ENCODE measurements at regions not wholly inside any gene's neighbourhood (a gene's known extent, or its start where the extent isn't known, plus 50 kb on each side); places are given as distances from the start of the nearest gene placed in this dataset.

DNA sequence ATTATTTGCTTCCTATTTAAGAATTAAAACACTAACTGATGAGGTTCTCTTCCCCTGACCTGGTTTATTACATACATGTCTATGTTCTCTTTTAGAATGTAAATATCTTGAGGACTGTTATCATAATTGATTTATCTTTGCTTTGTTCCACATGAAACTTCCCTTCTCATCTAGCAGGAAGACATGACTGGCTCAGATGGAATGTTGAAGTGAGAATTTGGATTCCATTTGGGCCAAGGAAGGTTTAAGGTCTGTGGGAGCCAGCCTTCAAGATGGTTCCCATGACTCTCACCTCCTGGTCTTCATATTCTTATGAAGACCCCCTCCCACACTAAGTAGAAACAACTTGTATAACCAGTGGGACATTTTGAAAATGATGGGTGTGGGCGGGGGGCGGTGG, 222.2 kb upstream of the GADL1 start:
- Histone ChIP-seq H3K9me3 (ENCODE audit: control insufficient read depth, insufficient read depth, low read length) (no peaks in the 10 kb centered on the region), H3K36me3 (ENCODE audit: control insufficient read depth, insufficient read depth, low read length) (no peaks in the 10 kb centered on the region), H3K9me1 (ENCODE audit: insufficient read depth, low read length) (no peaks in the 10 kb centered on the region), H3K9ac (ENCODE audit: low read depth, low read length) (no peak overlapping the region), H3K27me3 (ENCODE audit: control insufficient read depth, insufficient read depth, low read length) (no peaks in the 10 kb centered on the region), H3K79me1 (ENCODE audit: low read depth in 1 of 2, low read length in 2 of 2) (no peaks in the 10 kb centered on the region), H3K4me1 (ENCODE audit: control insufficient read depth, insufficient read depth, low read length) (no peaks in the 10 kb centered on the region), H4K5ac (ENCODE audit: low read depth, low read length) (no peak overlapping the region), H3K56ac (ENCODE audit: extremely low read depth, insufficient read depth, low read length) (no peak overlapping the region), H3K4me2 (ENCODE audit: low read depth, low read length) (no peak overlapping the region), H2AK9ac (replicated peaks; ENCODE audit: low read depth, low read length, poor library complexity) (no peak overlapping the region), H2AK5ac (ENCODE audit: low read depth, low read length) (no peak overlapping the region), H3K4me3 (ENCODE audit: insufficient read depth, low read depth, low read length) (no peak overlapping the region), H4K20me1 (ENCODE audit: insufficient read depth, low read length) (no peaks in the 10 kb centered on the region), H3K14ac (replicated peaks; ENCODE audit: low read depth, low read length) (no peak overlapping the region), H2BK15ac (ENCODE audit: low read depth, low read length) (no peak overlapping the region), H2AFZ (replicated peaks; ENCODE audit: low read length, poor library complexity) (no peak overlapping the region), H3K18ac (ENCODE audit: low read depth, low read length) (no peak overlapping the region), H2BK120ac (ENCODE audit: low read depth, low read length) (no peak overlapping the region), H4K91ac (ENCODE audit: insufficient read depth, low read depth, low read length) (no peak overlapping the region), H3K23ac (ENCODE audit: low read depth, low read length) (no peak overlapping the region), H2BK20ac (ENCODE audit: low read depth, low read length) (no peak overlapping the region), H2BK5ac (ENCODE audit: low read depth, low read length, poor library complexity, severe bottlenecking) (no peak overlapping the region), H4K8ac (ENCODE audit: low read depth in 2 of 2, low read length in 2 of 2) (no peak overlapping the region), H3K27ac (ENCODE audit: insufficient read depth, low read length) (no peak overlapping the region), H3K4ac (ENCODE audit: low read depth, low read length) (no peak overlapping the region)
- no TSS peak for BruUV-seq (replicated peaks)
- POLR2A ChIA-PET (ENCODE audit: unreplicated experiment) = no interaction called here
- WGBS, 2 experiments (ENCODE audit: extremely low coverage in 2 of 2, insufficient read length in 1 of 2) = no CpG with 5 or more reads among the region's 2 CpGs
- intact Hi-C loops (cut with micrococcal nuclease) = no loop called here
- no peak for TF ChIP-seq RCOR1 (IDR thresholded peaks at IDR 0.05; ENCODE audit: insufficient replicate concordance, low read length)
- TF ChIP-seq, protein P1, sequence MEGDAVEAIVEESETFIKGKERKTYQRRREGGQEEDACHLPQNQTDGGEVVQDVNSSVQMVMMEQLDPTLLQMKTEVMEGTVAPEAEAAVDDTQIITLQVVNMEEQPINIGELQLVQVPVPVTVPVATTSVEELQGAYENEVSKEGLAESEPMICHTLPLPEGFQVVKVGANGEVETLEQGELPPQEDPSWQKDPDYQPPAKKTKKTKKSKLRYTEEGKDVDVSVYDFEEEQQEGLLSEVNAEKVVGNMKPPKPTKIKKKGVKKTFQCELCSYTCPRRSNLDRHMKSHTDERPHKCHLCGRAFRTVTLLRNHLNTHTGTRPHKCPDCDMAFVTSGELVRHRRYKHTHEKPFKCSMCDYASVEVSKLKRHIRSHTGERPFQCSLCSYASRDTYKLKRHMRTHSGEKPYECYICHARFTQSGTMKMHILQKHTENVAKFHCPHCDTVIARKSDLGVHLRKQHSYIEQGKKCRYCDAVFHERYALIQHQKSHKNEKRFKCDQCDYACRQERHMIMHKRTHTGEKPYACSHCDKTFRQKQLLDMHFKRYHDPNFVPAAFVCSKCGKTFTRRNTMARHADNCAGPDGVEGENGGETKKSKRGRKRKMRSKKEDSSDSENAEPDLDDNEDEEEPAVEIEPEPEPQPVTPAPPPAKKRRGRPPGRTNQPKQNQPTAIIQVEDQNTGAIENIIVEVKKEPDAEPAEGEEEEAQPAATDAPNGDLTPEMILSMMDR (conservative IDR thresholded peaks at IDR 0.05; ENCODE audit: low read depth, low read length) = no peak
- TF ChIP-seq POLR2A (IDR thresholded peaks at IDR 0.05; ENCODE audit: low read depth, low read length) = no peak
- TF ChIP-seq MXI1 (IDR thresholded peaks at IDR 0.05; ENCODE audit: borderline replicate concordance, low read depth, low read length) = no peak
- TF ChIP-seq, protein P2, sequence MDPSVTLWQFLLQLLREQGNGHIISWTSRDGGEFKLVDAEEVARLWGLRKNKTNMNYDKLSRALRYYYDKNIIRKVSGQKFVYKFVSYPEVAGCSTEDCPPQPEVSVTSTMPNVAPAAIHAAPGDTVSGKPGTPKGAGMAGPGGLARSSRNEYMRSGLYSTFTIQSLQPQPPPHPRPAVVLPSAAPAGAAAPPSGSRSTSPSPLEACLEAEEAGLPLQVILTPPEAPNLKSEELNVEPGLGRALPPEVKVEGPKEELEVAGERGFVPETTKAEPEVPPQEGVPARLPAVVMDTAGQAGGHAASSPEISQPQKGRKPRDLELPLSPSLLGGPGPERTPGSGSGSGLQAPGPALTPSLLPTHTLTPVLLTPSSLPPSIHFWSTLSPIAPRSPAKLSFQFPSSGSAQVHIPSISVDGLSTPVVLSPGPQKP (IDR thresholded peaks at IDR 0.05; ENCODE audit: borderline replicate concordance, low read depth, low read length) = no peak
- TF ChIP-seq, protein P3, sequence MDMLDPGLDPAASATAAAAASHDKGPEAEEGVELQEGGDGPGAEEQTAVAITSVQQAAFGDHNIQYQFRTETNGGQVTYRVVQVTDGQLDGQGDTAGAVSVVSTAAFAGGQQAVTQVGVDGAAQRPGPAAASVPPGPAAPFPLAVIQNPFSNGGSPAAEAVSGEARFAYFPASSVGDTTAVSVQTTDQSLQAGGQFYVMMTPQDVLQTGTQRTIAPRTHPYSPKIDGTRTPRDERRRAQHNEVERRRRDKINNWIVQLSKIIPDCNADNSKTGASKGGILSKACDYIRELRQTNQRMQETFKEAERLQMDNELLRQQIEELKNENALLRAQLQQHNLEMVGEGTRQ (IDR thresholded peaks at IDR 0.05; ENCODE audit: low read depth, low read length) = no peak
- TF ChIP-seq MAFK (IDR thresholded peaks at IDR 0.05; ENCODE audit: low read depth, low read length) = no peak
- no peak for TF ChIP-seq RFX5 (IDR thresholded peaks at IDR 0.05; ENCODE audit: low read depth, low read length)
- no peak for TF ChIP-seq BHLHE40 (IDR thresholded peaks at IDR 0.05; ENCODE audit: low read depth, low read length)
- no peak for TF ChIP-seq NFE2L2 (IDR thresholded peaks at IDR 0.05; ENCODE audit: low read depth, low read length)
- TF ChIP-seq SMC3 (IDR thresholded peaks at IDR 0.05; ENCODE audit: low read depth, low read length) = no peak
- TF ChIP-seq FOS (IDR thresholded peaks at IDR 0.05; ENCODE audit: low read depth, low read length) = no peak
- TF ChIP-seq CHD1 (IDR thresholded peaks at IDR 0.05; ENCODE audit: low read depth, low read length) = no peak
- no peak for TF ChIP-seq RAD21 (IDR thresholded peaks at IDR 0.05; ENCODE audit: low read length)
- no peak for TF ChIP-seq MAZ (IDR thresholded peaks at IDR 0.05; ENCODE audit: borderline replicate concordance, low read depth, low read length)
- TF ChIP-seq CEBPB (IDR thresholded peaks at IDR 0.05; ENCODE audit: low read depth, low read length) = no peak
- ATAC-seq (ENCODE audit: low read depth) (no peak), DNase-seq (peak; percentile 50)
- in situ Hi-C loops (cut with MboI; ENCODE audit: low sequenced_read_pairs) = no loop called here
- CTCF ChIA-PET = no interaction called here
- dilution Hi-C loops (cut with HindIII; ENCODE audit: low sequenced_read_pairs, unreplicated experiment) = no loop called here

All from IMR-90 (cell line).